Ishikawa (cell line): ENCODE measurements at regions not wholly inside any gene's neighbourhood (a gene's known extent, or its start where the extent isn't known, plus 50 kb on each side); places are given as distances from the start of the nearest gene placed in this dataset.

Experiments
- CEBPB ChIP-seq: IDR thresholded peaks from 2 replicates; pipeline ENCODE4 v1.6.1; 2012
- CREB1 ChIP-seq: IDR thresholded peaks from 2 replicates; pipeline ENCODE4 v1.6.1; 2012; ENCODE audit warnings: low read depth
- EGR1 ChIP-seq: IDR thresholded peaks from 2 replicates; pipeline ENCODE4 v1.6.1; 2012
- EP300 ChIP-seq: IDR thresholded peaks from 2 replicates; pipeline ENCODE4 v1.6.1; 2012; ENCODE audit warnings: borderline replicate concordance
- FOXM1 ChIP-seq: IDR thresholded peaks from 2 replicates; pipeline ENCODE4 v1.6.1; 2012; ENCODE audit warnings: low read depth, borderline replicate concordance
- MAX ChIP-seq: IDR thresholded peaks from 2 replicates; pipeline ENCODE4 v1.6.1; 2012
- NFIC ChIP-seq: IDR thresholded peaks from 2 replicates; pipeline ENCODE4 v1.6.1; 2012
- RAD21 ChIP-seq: IDR thresholded peaks from 2 replicates; pipeline ENCODE4 v1.6.1; 2012; ENCODE audit warnings: low read depth
- REST ChIP-seq: IDR thresholded peaks from 2 replicates; pipeline ENCODE4 v1.6.1; 2012; ENCODE audit warnings: low read depth, mild to moderate bottlenecking
- TAF1 ChIP-seq: IDR thresholded peaks from 2 replicates; pipeline ENCODE4 v1.6.1; 2012; ENCODE audit warnings: low read depth, mild to moderate bottlenecking
- TCF12 ChIP-seq: IDR thresholded peaks from 2 replicates; pipeline ENCODE4 v1.6.1; 2012; ENCODE audit warnings: low read depth
- TEAD4 ChIP-seq: IDR thresholded peaks from 2 replicates; pipeline ENCODE4 v1.6.1; 2012
- USF1 ChIP-seq: IDR thresholded peaks from 2 replicates; pipeline ENCODE4 v1.6.1; 2012
- YY1 ChIP-seq: IDR thresholded peaks from 2 replicates; pipeline ENCODE4 v1.6.1; 2012; ENCODE audit warnings: low read depth
- ZBTB7A ChIP-seq: IDR thresholded peaks from 2 replicates; pipeline ENCODE4 v1.6.1; 2012; ENCODE audit warnings: low read depth

GRCh38 chr5:119820016-119820415, 190.7 kb downstream of the FAM170A start:
- TF ChIP-seq TAF1 (no peak), TEAD4 (no peak), TCF12 (no peak), EP300 (no peak), CEBPB (no peak), MAX (no peak), EGR1 (no peak), CREB1 (no peak), NFIC (no peak), RAD21 (no peak), REST (no peak), USF1 (no peak), FOXM1 (no peak), YY1 (no peak), ZBTB7A (no peak)

- no peak for TF ChIP-seq TCF12
- no peak for TF ChIP-seq RAD21
- TF ChIP-seq CEBPB = no peak
- TF ChIP-seq USF1 = no peak
- no peak for TF ChIP-seq EGR1
- no peak for TF ChIP-seq MAX
- TF ChIP-seq EP300 = no peak
- no peak for TF ChIP-seq CREB1
- TF ChIP-seq REST = no peak
- TF ChIP-seq TEAD4 = no peak
- TF ChIP-seq FOXM1 = no peak
- no peak for TF ChIP-seq YY1
- TF ChIP-seq TAF1 = no peak
- TF ChIP-seq NFIC = no peak
- no peak for TF ChIP-seq ZBTB7A
Observed at GRCh38 chr5:119820608-119821007, 191.2 kb downstream of the FAM170A start.

- TF ChIP-seq REST (no peak), RAD21 (no peak), USF1 (no peak), TCF12 (no peak), CEBPB (no peak), NFIC (no peak), YY1 (no peak), CREB1 (no peak), FOXM1 (no peak), EGR1 (no peak), TAF1 (no peak), EP300 (no peak), TEAD4 (no peak), MAX (no peak), ZBTB7A (no peak)
Observed at GRCh38 chr5:119828541-119828940, 199.2 kb downstream of the FAM170A start.

GRCh38 chr5:119829341-119829740, 200.0 kb downstream of the FAM170A start:
- no peak for TF ChIP-seq TCF12
- TF ChIP-seq MAX = no peak
- no peak for TF ChIP-seq NFIC
- no peak for TF ChIP-seq CREB1
- no peak for TF ChIP-seq ZBTB7A
- TF ChIP-seq TEAD4 = no peak
- no peak for TF ChIP-seq EP300
- no peak for TF ChIP-seq REST
- no peak for TF ChIP-seq RAD21
- no peak for TF ChIP-seq YY1
- TF ChIP-seq EGR1 = no peak
- TF ChIP-seq CEBPB = no peak
- TF ChIP-seq USF1 = no peak
- TF ChIP-seq TAF1 = no peak
